Fibroblast of upper back skin (primary cell): ENCODE measurements at regions not wholly inside any gene's neighbourhood (a gene's known extent, or its start where the extent isn't known, plus 50 kb on each side); places are given as distances from the start of the nearest gene placed in this dataset.

Experiments used
- DNase-seq: peaks from one replicate; pipeline ENCODE4 v3.0.0-alpha.2; 2013

GRCh38 chr2:104332731-104333130 is 521.2 kb upstream of the POU3F3 start:
- peak; percentile 78 for DNase-seq

GRCh38 chr2:104337869-104338268 is 516.0 kb upstream of the POU3F3 start:
- DNase-seq, result no peak

- no peak for DNase-seq
Measured at GRCh38 chr2:104340162-104340561, 513.8 kb upstream of the POU3F3 start.

- no peak for DNase-seq
Measured at GRCh38 chr2:104340879-104341828, 512.8 kb upstream of the POU3F3 start.

GRCh38 chr2:104344306-104344705 is 509.6 kb upstream of the POU3F3 start:
- DNase-seq, result no peak

GRCh38 chr2:104344985-104345384 is 508.9 kb upstream of the POU3F3 start:
- DNase-seq, result no peak

GRCh38 chr2:104358122-104358521 is 495.8 kb upstream of the POU3F3 start:
- no peak for DNase-seq

GRCh38 chr2:104361414-104361813 is 492.5 kb upstream of the POU3F3 start:
- DNase-seq, result no peak

- DNase-seq, result no peak
Measured at GRCh38 chr2:104368089-104368488, 485.8 kb upstream of the POU3F3 start.

GRCh38 chr2:104371087-104371781 is 482.7 kb upstream of the POU3F3 start:
- no peak for DNase-seq

GRCh38 chr2:104375206-104375605 is 478.7 kb upstream of the POU3F3 start:
- DNase-seq, result no peak

GRCh38 chr2:104378853-104379374 is 475.0 kb upstream of the POU3F3 start:
- DNase-seq, result peak; percentile 75

- peak; percentile 3 for DNase-seq
Measured at GRCh38 chr2:104384961-104385360, 469.0 kb upstream of the POU3F3 start.

- DNase-seq, result no peak
Measured at GRCh38 chr2:104385743-104386142, 468.2 kb upstream of the POU3F3 start.

GRCh38 chr2:104388296-104388695 is 465.6 kb upstream of the POU3F3 start:
- DNase-seq, result peak; percentile 75

- DNase-seq, result no peak
Measured at GRCh38 chr2:104402825-104403224, 451.1 kb upstream of the POU3F3 start.

GRCh38 chr2:104404526-104404925 is 449.4 kb upstream of the POU3F3 start:
- no peak for DNase-seq

- no peak for DNase-seq
Measured at GRCh38 chr2:104405623-104406022, 448.3 kb upstream of the POU3F3 start.

- DNase-seq, result peak; percentile 57
Measured at GRCh38 chr2:104406261-104406726, 447.6 kb upstream of the POU3F3 start.

GRCh38 chr2:104407641-104408040 is 446.3 kb upstream of the POU3F3 start:
- no peak for DNase-seq

- peak; percentile 5 for DNase-seq
Measured at GRCh38 chr2:104408266-104408665, 445.6 kb upstream of the POU3F3 start.

GRCh38 chr2:104410136-104410535 is 443.8 kb upstream of the POU3F3 start:
- no peak for DNase-seq

GRCh38 chr2:104412384-104412783 is 441.5 kb upstream of the POU3F3 start:
- DNase-seq, result peak; percentile 35

- DNase-seq, result no peak
Measured at GRCh38 chr2:104413890-104414289, 440.0 kb upstream of the POU3F3 start.
